SKM-1 (cell line): ENCODE measurements at regions not wholly inside any gene's neighbourhood (a gene's known extent, or its start where the extent isn't known, plus 50 kb on each side); places are given as distances from the start of the nearest gene placed in this dataset.
"Not testable (repeated sequence)": the region's sequence is repeated elsewhere in the genome, so short reads cannot be mapped to it uniquely, and the experiment has no call there.

Experiments
- DNase-seq: peaks from one replicate; lab custom pipeline; 2025; ENCODE audit not compliant: unreplicated experiment; lab: John Stamatoyannopoulos, UW

DNA sequence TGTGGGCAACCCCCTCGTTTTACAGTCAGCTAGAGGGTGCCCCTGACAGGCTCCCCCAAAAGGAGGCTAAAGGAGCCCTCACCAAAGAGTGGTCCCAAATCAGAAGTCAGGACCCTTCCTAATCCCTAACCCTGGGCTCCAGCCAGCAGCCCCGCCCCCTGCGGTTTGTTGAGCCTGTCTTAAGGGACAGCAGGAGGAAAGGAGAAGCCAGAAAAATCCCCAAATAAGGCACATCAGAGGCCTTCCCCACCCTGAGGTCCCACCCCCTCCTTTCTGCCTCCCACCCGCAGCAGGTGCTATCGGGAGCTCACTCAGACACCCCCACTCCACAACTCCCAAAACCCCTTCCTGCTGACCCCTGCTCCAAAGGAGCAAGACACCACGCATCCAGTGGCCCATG lies 127.2 kb downstream of the TNFRSF13B start:
- not testable (repeated sequence) for DNase-seq

DNA sequence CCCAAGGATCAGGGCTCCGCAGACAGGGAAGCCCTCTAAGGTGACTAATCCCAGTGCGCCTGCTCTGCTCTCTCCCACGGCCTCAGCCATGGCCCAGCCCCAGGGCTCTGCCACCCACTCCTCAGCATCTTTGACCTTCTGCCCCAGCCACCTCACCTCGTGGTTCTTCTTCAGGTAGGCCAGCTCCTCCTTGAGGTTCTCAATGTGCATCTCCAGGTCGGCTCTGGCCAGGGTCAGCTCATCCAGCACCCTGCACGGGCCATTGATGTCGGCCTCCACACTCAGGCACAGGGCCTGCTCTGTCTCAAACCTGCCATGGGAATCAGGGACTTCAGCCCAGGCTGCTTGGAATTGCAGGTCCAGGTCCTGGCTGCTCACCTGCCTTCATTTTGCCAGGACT lies 128.4 kb downstream of the TNFRSF13B start:
- not testable (repeated sequence) for DNase-seq

DNA sequence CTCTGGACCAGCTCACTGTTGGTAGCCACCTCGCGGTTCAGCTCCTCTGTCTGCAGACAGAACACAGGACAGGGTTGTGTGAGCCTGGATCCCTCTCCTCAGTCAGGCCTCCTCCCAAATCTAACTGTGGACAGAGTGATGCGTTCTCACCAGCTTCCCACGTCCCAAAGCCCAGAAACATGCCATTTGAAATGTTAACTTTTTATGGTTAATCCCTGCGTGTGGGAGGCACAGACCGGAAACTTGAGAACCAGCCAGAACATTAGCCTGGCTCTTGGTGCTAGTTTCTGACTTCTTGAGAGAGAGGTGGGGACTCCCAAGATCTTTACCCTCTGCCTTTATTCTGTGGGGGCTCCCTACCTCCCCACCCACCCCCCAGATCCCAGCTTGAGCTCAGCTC lies 129.6 kb downstream of the TNFRSF13B start:
- DNase-seq = not testable (repeated sequence)

DNA sequence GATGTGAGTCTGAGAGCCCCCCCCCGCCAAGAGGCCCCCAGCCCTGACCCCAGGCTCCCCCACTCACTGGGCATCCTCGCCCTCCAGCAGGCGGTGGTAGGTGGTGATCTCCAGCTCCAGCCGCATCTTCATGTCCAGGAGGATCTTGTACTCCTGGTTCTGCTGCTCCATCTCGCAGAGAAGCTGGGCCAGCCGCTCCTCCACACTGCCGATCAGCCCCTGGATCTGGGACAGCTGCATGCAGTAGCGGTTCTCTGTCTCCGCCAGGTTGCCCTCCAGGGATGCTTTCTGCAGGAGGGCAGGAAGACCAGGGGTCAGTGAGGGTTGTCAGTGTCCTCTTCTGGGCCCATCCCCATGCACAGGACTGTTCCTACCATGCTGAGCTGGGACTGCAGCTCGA lies 130.0 kb downstream of the TNFRSF13B start:
- DNase-seq = not testable (repeated sequence)

DNA sequence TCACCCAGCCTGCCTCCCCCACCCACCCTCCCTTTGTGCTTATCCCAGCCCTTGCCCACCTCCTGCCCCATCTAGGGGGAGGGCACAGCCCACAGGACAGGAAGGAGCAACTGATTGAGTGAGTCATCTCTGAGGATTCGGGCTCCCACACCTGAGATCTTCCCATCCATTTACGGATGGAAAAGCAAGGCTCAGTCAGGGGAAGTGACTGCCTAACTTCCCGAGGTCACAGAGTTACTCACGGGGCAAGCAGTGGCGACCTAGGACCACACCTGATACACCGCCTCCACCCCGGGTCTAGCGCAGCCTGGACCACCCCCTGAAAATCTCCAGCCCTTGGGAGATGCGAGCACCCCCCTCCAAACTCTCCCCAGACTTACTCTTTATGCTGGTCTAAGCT lies 131.7 kb downstream of the TNFRSF13B start:
- DNase-seq = not testable (repeated sequence)

DNA sequence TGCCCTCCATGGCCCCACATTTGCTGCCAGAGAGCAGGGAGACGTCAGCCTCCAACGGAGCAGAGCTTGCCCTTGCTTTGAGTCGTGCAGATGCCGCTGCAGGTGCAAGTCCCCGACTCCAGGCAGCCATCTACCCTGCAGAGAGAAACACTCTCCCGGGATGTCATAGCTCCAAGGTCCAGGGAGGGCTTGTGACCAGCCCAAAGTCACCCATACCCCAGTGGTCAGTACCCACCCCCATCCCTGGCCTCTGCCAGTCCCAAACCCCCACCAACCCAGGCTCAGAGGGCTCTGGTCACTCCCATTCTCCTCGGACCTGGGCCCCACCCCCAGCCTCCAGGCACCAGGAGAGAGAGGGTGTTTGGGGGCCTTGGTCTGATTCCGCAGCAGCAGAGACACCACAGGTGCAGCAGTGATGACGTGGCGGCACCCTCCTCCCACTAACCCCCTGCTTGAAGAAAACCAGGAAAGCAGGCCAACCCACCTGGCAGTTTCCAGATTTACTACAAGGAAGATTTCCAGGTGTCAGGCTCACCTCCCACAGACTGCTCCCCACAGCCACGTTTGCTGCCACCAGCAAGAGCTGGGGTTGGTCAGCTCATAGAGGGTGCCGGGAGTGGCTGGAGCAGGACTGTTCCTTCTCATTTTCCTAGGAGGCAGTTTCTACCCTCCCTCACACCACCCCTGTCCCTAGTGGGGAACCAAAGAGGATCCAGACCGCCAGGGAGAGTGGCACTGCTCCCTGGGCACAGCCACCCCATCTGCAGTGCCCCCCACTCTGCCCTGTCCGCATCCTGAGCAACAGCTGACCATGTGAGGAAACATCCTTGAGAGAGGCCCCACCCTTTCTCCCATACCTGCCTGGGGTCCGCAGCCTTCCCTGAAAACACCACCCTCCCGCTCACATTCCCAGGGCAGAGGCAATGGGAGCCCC lies 132.4 kb downstream of the TNFRSF13B start:
- DNase-seq = not testable (repeated sequence)

DNA sequence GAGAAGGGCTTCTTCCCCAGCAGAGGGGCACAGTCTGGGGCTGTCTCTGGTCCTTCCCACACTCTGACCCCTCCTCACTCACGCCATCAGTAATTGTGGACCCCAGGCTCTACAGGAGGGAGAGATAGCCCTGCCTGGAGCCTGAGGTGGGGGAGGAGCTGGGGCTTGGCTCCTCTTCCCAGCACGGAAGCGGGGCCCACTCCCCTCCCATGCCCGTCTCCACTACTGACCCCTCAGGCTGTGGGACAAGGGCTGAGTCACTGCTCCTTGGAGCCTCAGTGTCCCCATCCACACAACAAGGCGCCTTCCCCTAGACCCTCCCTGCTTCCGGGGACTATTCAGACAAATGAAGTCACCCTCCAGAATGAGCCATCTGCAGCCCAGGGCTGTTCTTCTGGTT lies 133.1 kb downstream of the TNFRSF13B start:
- DNase-seq = not testable (repeated sequence)

DNA sequence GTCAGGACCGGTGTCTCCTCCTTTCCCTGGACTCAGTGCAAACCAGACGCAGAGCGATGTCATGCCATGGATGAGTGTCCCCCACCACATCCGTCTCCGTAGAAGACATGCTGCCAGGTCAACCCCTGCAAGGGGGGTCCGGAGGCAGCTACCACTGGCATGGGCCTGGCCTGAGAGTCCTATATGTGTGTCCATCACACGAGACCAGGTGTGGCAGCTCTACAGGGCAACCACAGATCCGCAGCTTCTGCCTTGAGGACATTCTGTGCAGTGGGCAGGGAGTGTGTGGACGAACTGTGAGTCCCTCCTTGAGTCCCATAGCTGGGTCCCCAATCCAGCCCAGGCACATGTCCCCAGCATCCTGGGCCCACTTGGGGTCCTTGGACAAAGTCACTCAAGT lies 133.6 kb downstream of the TNFRSF13B start:
- not testable (repeated sequence) for DNase-seq

DNA sequence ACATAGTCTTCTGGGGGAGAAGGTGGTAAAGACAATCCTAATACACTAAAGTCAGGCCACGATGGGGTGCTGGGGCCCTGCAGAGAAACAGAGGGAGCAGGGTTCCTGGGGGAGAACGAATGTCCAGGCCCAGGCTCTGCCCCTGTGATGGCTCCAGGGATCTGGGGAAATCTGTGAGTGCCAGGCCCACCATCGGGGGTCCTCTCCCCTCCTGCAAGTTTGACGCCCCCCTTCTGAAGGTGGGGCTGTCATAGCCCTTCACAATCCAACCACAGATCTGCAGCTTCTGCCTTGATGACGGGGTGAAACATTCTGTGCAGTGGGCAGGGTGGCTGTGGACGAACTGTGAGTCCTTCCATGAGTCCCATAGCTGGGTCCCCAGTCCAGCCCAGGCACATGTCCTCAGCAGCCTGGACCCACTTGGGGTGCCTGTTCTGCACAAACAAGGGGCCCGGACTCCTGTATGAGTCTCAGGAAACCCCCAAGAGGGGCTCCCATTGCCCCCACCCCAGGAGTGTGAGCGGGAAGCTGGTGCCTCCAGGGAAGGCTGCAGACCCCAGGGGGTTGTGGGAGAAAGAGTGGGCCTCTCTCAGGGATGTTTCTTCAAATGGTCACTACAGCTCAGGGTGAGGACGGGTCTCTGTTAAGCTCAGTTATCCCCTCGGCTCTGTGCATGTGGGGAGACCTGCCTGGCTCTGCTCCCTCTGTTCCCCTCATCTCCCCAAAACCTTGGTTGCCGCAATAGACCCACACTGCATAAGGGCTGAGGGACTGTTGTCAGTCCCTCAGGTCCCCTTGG lies 134.3 kb downstream of the TNFRSF13B start:
- not testable (repeated sequence) for DNase-seq

DNA sequence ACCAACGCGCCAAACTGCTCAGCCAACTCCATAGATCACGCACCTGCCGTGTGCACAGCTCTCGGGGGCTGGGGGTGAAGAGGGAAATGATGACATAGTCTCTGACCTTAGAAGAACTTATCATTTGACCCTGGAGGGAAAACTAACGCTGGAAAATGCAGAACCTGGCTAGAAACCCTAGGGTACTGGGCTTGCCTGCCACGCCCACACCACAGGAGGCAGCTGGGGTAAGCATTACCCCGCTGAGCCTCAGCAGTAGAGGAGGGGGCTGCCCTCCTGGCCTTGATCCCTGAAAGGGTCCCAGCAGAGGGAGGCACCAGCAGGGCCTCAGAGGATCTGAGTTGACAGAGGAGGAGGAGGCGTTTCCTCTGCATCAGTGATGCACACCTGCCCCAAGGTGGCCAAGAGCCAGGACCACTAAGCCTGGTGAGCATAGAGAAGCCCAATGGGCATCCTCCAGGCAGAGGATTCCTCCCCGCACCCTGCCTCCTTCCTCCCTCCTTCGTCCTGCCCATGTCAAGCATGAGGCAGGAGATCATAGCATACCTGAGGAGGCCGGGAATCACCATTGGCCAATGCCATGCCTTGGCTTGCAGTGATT lies 135.5 kb downstream of the TNFRSF13B start:
- DNase-seq = not testable (repeated sequence)

DNA sequence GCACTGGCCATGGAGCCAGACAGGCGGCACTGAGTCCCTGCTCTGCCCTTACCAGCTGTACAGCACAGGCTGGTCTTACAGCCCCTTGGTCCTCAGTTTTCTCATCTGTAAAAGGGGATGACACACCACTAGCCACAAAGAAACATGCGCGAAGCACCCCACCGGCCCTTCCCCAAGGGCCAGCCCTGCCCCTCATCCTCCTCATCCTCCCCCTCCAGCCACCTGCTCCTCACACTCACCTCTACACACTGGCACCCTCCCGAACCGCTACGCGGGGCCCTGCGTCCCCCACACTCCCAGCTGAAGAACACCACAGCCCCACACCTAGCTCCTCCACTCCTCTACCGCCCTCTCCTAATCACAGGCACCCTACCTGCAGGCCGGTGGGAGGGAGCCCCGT lies 138.4 kb downstream of the TNFRSF13B start:
- DNase-seq = not testable (repeated sequence)

DNA sequence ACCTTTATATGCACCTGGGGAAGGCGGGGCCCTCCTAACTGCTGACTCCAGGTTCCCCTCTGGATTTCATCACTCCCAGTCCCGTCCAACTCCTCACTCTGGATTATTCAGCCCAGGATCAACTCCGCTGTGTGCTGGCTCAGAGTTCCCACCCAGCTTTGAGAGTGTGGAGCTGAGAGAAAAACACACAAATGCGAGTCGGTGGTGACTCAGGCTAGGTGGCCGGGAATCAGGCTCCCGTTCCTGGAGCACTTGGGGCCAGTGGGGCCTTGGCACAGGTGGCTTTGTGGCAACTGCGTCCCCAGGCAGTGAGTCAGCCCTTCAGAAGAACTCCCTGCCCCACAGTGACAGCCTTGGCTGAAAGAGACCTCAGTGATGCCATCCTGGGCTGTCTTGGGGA lies 139.1 kb downstream of the TNFRSF13B start:
- not testable (repeated sequence) for DNase-seq

DNA sequence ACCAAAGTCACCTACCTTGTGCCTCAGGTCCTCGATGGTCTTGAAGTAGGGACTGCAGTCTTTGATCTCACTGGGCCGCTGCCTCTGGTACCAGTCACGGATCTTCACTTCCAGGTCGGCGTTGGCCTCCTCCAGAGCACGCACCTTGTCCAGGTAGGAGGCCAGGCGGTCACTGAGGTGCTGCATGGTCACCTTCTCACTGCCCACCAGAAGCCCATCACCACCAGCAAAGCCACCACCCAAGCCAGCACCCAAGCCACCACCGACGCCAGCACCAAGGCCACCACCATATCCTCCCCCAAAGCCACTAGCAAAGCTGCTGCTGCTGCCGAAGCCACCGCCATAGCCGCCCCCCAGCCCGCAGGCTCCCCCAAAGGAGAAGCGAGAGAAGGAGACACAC lies 139.7 kb downstream of the TNFRSF13B start:
- not testable (repeated sequence) for DNase-seq

DNA sequence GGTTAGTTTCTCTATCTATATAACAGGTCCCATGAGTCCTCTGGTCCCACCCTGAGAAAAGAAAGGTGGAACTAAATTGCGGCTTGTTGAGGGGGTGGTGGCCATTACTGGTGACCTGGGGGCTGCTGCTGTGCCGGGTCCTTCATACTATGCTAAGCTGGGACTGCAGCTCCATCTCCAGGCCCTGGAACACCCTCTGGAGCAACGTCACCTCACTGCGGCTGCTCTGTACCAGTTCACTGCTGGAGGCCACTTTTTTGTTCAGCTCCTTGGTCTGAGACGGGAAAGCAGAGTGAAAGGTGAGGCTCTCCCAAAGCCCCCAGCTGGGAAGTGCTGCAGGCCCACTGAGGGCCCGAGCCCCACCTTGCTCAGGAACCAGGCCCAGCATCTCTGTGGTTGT lies 140.7 kb downstream of the CCDC144A start:
- not testable (repeated sequence) for DNase-seq

DNA sequence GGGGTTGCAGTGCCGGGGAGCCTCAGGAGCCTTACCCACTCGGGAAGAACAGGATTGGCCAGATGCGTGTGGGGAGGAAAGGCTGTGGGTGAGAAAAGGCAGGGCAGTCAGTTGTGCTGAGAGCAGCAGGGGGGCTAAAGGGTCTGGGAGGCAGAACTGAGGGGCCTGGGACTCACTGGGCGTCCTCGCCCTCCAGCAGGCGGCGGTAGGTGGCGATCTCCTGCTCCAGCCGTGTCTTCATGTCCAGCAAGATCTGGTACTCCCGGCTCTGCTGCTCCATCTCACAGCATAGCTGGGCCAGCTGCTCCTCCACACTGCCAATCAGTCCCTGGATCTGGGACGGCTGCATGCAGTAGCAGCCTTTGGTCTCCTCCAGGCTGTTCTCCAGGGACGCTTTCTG lies 140.2 kb downstream of the CCDC144A start:
- DNase-seq = not testable (repeated sequence)
